GM21723 (cell line): ENCODE measurements at regions not wholly inside any gene's neighbourhood (a gene's known extent, or its start where the extent isn't known, plus 50 kb on each side); places are given as distances from the start of the nearest gene placed in this dataset.
"Not testable (repeated sequence)": the region's sequence is repeated elsewhere in the genome, so short reads cannot be mapped to it uniquely, and the experiment has no call there.

Source experiments
- ATAC-seq: cut with Tn5 transposase; IDR thresholded peaks from one replicate; pipeline ENCODE4 v1.9.1; 2021; ENCODE audit warnings: mild to moderate bottlenecking, moderate library complexity; ENCODE audit not compliant: unreplicated experiment

- ATAC-seq = not testable (repeated sequence)
These were observed 1087.3 kb downstream of the DIAPH3 start for GRCh38 chr13:59076386-59076785.

DNA sequence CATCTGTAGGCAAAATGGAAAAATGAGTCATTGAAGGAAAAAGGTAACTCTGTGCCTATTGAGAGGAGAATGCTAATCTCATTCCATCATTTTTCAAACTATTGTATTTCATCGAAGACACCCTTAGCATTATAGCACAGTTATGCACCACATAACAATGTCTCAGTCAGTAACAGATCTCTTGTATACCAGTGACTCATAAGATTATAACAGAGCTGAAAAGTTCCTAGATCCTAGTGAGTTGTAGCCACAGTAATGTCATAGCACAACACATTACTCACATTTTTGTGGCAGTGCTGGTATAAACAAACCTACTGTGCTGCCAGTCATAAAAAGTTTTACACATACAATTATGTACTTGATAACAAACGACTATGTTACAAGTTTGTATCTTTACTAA is 1077.6 kb downstream of the DIAPH3 start:
- no peak for ATAC-seq

DNA sequence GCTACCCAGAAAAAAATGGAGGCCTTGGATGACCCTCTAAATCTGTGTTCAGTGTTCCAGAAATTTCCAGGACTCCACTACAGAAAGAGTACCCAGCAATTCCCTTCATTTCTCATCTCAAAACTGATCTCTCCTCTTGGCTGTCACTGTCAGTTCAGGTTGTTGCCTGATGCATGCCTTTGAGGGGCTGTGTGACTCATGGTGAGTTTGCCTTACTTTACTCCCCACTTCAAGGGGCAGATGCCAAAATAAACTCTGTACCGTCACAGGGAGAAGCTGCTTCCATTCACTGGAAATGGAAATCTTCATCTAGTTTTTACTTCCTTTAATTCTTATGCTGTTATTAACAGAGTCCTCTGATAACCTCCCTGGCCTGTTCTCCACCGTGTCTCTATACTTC is 1075.0 kb downstream of the DIAPH3 start:
- ATAC-seq = no peak

GRCh38 chr13:59094181-59094580 is 1069.5 kb downstream of the DIAPH3 start:
- no peak for ATAC-seq

DNA sequence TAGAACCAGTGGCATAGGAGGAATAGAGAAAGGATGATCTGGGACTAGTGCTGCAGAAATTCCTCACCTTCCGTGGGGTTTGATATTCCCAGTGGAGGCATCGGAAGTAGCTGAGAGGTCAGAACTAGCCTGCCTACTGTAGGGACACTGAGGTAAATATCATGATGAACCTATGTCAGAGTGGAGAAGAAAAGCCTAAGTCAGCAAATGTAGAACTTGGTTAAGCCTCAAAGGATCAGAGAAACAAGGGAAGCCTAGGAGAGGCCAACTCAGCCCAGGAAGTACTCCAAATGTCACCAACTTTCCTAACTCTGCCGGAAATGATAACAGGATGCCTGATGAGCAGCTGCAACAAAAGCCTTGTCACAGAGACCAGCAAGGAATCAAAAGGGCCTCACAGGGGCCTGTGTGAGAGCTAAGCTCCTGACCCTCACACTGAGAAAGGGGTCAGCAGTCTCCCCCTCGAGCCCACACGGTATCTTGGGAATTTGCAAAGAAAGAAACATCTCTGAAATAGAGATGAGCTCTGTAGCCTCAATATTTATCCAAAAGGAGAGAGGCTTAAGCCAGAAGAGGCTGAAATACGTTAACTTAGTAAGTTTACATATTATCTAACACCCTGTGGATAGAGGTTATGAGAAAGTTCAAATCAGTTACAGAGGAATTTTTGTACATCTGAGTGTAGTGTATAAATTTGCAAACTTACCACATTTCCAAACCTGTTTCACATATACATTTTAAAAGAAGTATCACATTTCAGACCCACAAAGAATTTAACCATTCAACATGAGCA is 1064.3 kb downstream of the DIAPH3 start:
- ATAC-seq = no peak

GRCh38 chr13:59103004-59103768 is 1060.5 kb downstream of the DIAPH3 start:
- no peak for ATAC-seq

- ATAC-seq = no peak
These were observed 1052.0 kb downstream of the DIAPH3 start for GRCh38 chr13:59111751-59112171.

DNA sequence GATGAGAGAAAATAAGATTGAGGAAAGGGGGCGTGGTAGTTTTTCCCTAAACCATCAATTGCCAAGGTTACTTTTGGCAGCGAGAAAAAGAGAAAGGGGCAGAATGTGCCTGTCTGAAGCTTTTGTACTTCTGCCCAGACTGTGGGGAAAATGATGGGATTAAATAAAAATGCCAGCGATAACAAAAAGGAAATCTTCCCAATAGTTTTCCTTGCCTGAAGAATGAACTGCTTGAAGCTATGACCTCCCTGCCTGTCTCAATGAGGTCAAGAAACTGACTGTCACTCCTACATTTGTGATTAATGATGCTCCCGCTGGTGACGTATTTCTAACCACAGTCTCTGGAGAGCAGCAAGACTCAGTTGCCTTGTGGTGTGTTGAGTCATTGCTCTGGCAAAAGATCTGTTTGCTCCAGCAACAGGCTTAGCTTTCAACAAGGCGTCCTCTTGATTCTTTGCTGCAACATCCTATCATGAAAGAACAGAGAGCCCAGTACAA is 1051.5 kb downstream of the DIAPH3 start:
- ATAC-seq = no peak

GRCh38 chr13:59119475-59119874 is 1044.3 kb downstream of the DIAPH3 start:
- ATAC-seq = no peak

DNA sequence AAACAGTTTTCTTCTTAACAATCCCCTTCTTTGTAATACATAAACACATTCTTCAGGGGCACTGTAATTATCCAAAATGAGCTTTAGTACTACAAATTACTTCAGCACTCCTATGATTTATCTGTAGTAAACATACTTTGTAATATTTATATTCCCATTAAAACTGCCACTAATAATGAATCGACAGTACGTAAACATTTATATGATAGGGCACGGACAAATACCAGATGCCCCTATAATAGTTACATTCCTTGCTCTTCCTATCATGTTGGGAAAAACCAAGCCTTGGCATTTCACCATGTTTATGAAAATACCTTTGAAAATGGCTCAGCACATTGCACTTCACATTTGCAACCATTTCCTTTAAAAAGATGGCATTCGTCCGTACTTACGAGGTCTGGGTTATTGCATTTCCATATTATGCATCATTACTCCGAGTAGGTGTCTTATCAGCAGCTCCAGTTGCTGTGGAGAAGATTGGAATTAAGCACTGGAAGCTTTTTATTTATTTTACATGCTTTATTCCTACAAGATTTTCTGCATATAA is 1043.4 kb downstream of the DIAPH3 start:
- no peak for ATAC-seq

GRCh38 chr13:59121507-59121906 is 1042.2 kb downstream of the DIAPH3 start:
- no peak for ATAC-seq

- ATAC-seq = no peak
These were observed 1037.3 kb downstream of the DIAPH3 start for GRCh38 chr13:59126474-59126873.

DNA sequence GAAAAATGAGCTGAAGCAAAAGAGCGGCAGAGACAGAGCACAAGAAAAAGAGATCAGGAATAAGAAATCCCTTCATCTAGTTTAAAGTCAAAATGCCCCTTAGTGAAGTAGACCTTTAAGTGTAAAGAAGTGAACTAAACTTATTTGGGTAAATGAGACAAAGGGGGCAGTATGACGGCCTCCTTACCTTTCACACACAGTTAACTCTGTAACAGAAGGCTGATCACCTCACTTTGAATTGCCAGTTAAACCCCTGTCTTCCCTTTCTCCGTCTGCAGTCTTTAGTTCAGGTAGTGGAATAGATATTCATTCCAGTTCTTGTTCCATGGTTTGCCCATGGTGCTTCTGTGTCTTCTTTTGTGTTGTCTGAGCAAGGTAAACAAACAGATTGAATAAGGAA is 1029.8 kb downstream of the DIAPH3 start:
- no peak for ATAC-seq

DNA sequence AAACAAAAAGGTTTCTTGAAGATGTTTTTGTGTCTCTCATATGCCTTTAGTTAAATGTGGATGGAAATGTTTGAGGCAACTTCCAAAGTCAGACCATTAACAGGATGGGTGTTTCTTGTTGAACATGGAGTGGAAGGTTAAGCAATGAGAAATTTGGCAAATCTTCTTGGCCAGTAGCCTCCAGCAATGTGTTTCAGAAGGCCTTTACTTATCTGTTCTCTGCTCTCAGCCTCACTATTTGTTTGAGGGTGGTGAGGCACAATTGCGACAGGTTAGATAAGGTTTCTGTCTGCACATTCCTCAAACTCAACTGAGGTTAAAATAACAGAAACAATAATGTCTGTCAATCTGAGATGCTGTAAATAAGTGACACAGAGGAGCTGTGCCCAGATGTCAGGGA is 1019.0 kb downstream of the DIAPH3 start:
- ATAC-seq = no peak

GRCh38 chr13:59145381-59145780 is 1018.3 kb downstream of the DIAPH3 start:
- ATAC-seq = no peak

GRCh38 chr13:59157181-59157580 is 1006.5 kb downstream of the DIAPH3 start:
- no peak for ATAC-seq

DNA sequence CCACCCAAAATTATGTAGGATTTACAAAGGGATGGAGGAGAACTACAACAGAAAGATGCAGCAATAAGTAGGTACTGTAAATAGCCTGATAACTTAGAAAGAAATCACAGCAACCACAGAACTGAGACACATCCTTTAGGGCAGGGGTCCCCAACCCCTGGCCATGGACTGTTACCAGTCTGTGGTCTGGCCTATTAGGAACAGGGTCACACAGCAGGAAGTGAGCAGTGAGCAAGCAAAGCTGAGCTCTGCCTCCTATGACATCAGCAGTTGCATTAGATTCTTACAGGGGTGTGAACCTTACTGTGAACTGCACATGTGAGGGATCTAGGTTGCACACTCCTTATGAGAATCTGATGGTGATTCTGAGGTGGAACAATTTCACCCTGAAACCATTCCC is 997.6 kb downstream of the DIAPH3 start:
- no peak for ATAC-seq

DNA sequence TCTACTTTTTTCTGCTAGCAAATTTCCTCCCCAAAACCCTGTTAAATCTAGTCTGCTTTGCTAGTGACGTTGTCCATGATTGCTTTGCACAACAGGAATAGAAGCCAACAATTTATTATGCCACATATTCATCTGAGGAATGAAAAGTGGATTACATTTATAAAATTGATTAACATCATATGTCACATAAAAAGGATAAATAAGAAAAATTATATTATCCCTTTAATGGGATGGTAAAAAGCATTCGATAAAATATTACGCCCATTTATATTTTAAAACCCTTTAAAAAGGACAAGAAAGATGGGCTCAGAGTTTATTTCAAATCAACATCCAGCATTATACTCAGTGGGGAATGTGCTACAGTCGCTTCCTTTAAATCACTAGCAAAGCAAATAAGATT is 991.7 kb downstream of the DIAPH3 start:
- ATAC-seq = no peak

GRCh38 chr13:59176775-59177174 is 987.0 kb downstream of the DIAPH3 start:
- no peak for ATAC-seq

GRCh38 chr13:59178344-59178743 is 985.4 kb downstream of the DIAPH3 start:
- ATAC-seq = no peak

- no peak for ATAC-seq
These were observed 981.5 kb downstream of the DIAPH3 start for GRCh38 chr13:59182241-59182640.

GRCh38 chr13:59197397-59197796 is 966.3 kb downstream of the DIAPH3 start:
- ATAC-seq = no peak
